Progenitor cell of endocrine pancreas (in vitro differentiated cells): ENCODE measurements at regions not wholly inside any gene's neighbourhood (a gene's known extent, or its start where the extent isn't known, plus 50 kb on each side); places are given as distances from the start of the nearest gene placed in this dataset.

Experiments used
- DNase-seq: peaks from one replicate; pipeline ENCODE4 v3.0.0; 2021; ENCODE audit warnings: low spot score; ENCODE audit not compliant: unreplicated experiment
- H3K27ac Mint-ChIP-seq: 2 replicates; pipeline ENCODE4 v1.8.0; 2021; ENCODE audit warnings: mild to moderate bottlenecking, moderate library complexity, mixed read lengths
- H3K27me3 Mint-ChIP-seq: 2 replicates; pipeline ENCODE4 v1.8.0; 2021; ENCODE audit warnings: mixed read lengths
- H3K36me3 Mint-ChIP-seq: 2 replicates; pipeline ENCODE4 v1.8.0; 2022; ENCODE audit warnings: mixed read lengths; ENCODE audit not compliant: insufficient read depth
- H3K4me1 Mint-ChIP-seq: 2 replicates; pipeline ENCODE4 v1.8.0; 2021; ENCODE audit warnings: low read depth, mixed read lengths
- H3K4me3 Mint-ChIP-seq: 2 replicates; pipeline ENCODE4 v1.8.0; 2021; ENCODE audit warnings: low read depth, mild to moderate bottlenecking, moderate library complexity, mixed read lengths
- H3K9me3 Mint-ChIP-seq: 2 replicates; pipeline ENCODE4 v1.8.0; 2021; ENCODE audit warnings: low read depth, mixed read lengths
- CTCF ChIP-seq: fragments of 200-600 bp; sonication (generic); IDR thresholded peaks from one replicate; pipeline ENCODE4 v1.5.0; 2021; ENCODE audit warnings: antibody characterized with exemption, mild to moderate bottlenecking; ENCODE audit not compliant: unreplicated experiment

DNA sequence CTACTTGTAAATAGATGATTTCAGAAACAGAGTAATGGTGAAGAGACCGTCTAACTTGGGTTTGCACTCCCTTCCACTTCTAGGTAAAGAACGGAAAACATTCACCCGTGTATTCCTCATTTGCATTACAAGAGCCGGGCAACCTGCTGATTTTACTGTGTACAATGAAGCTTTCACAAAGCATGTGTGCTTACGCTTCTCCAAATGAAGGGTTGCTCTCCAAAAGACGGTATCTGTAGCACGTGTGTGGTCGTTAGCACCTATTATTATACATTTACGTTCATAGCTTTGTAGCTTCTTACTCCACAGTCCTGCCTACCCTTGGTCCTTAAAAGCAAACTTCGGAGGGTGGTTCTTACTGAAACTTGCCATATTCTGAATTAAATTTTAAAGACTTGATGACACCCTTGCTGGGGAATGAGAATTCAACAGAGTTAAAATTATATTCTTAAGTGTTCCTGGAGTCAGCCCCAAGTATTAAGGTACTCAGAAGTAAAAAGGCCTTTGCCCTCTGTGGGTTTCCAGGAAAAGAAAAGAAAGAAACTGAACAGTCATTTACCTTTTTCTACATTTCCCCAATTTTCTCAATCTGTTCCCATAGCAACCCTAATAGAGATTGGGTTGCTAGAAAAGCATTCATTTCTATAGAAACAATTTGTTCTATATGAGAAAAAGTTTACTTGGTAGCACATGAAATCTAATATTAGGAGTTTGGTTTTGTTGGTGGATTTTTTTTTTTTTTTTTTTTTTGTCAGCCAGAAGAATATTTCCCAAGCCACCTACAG, 61.9 kb upstream of the KCNG1 start:
- no peak for TF ChIP-seq CTCF
- peaks cover 20% of the 10 kb centered on the region for H3K27me3 Mint-ChIP-seq
- no peak overlapping the region for H3K4me3 Mint-ChIP-seq
- H3K27ac Mint-ChIP-seq = peak overlapping the region; percentile 78
- no peak for DNase-seq
- H3K4me1 Mint-ChIP-seq = peaks cover 11% of the 10 kb centered on the region
- H3K36me3 Mint-ChIP-seq = no peaks in the 10 kb centered on the region
- no peaks in the 10 kb centered on the region for H3K9me3 Mint-ChIP-seq

DNA sequence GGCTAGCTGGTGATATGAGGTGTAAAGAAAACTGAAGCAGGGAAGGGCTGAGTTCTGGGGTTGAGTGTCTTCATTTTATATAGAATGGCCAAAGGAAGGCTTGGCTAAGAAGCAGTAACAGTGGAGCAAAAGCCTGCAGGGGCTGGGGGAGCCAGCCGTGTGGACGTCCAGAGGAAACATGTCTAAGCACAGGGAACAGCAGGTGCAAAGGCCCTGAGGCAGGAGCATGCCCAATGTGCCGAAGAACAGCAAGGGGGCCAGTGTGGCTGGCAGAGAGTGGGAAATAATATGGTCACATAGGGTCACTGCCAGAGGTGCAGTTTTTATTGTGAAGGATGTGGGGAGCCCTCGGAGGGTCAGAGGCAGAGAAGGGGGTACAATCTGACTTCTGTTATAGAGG, 60.5 kb upstream of the KCNG1 start:
- no peak overlapping the region for H3K4me3 Mint-ChIP-seq
- no peak overlapping the region for H3K27ac Mint-ChIP-seq
- H3K4me1 Mint-ChIP-seq = peaks cover 11% of the 10 kb centered on the region

GRCh38 chr20:51082988-51083387, 60.1 kb upstream of the KCNG1 start:
- TF ChIP-seq CTCF = no peak
- peaks cover 24% of the 10 kb centered on the region for H3K27me3 Mint-ChIP-seq
- no peak overlapping the region for H3K4me3 Mint-ChIP-seq
- H3K36me3 Mint-ChIP-seq = no peaks in the 10 kb centered on the region
- no peak overlapping the region for H3K27ac Mint-ChIP-seq
- no peaks in the 10 kb centered on the region for H3K9me3 Mint-ChIP-seq
- no peak for DNase-seq
- H3K4me1 Mint-ChIP-seq = peaks cover 11% of the 10 kb centered on the region

More for the DNA sequence above, 60.5 kb upstream of the KCNG1 start:
- no peak for TF ChIP-seq CTCF
- Mint-ChIP-seq H3K9me3 (no peaks in the 10 kb centered on the region), H3K36me3 (no peaks in the 10 kb centered on the region), H3K27me3 (peaks cover 24% of the 10 kb centered on the region)
- no peak for DNase-seq

GRCh38 chr20:51080516-51080915, 57.6 kb upstream of the KCNG1 start:
- peaks cover 33% of the 10 kb centered on the region for H3K27me3 Mint-ChIP-seq
- H3K4me1 Mint-ChIP-seq = peaks cover 5% of the 10 kb centered on the region
- no peak overlapping the region for H3K4me3 Mint-ChIP-seq
- H3K27ac Mint-ChIP-seq = no peak overlapping the region
- no peaks in the 10 kb centered on the region for H3K9me3 Mint-ChIP-seq
- TF ChIP-seq CTCF = no peak
- no peaks in the 10 kb centered on the region for H3K36me3 Mint-ChIP-seq
- DNase-seq = no peak

GRCh38 chr20:51079488-51079887, 56.6 kb upstream of the KCNG1 start:
- peaks cover 37% of the 10 kb centered on the region for H3K27me3 Mint-ChIP-seq
- no peak overlapping the region for H3K27ac Mint-ChIP-seq
- no peak for TF ChIP-seq CTCF
- H3K9me3 Mint-ChIP-seq = no peaks in the 10 kb centered on the region
- no peaks in the 10 kb centered on the region for H3K36me3 Mint-ChIP-seq
- peaks cover 5% of the 10 kb centered on the region for H3K4me1 Mint-ChIP-seq
- no peak for DNase-seq
- H3K4me3 Mint-ChIP-seq = no peak overlapping the region
